ENCODE measurements at regions not wholly inside any gene's neighbourhood (a gene's known extent, or its start where the extent isn't known, plus 50 kb on each side); places are given as distances from the start of the nearest gene placed in this dataset.

GRCh38 chr2:220782609-220783113, 789.4 kb downstream of the EPHA4 start:
- Histone ChIP-seq H3K23ac (ENCODE audit: low read length in 2 of 2) (no peak overlapping the region), H4K91ac (ENCODE audit: low read length) (no peak overlapping the region), H3K18ac (ENCODE audit: low read depth in 1 of 2, low read length in 2 of 2) (no peak overlapping the region), H3K79me1 (replicated peaks; ENCODE audit: low read length, poor library complexity, severe bottlenecking) (no peaks in the 10 kb centered on the region), H4K8ac (ENCODE audit: low read length) (no peak overlapping the region), H2BK120ac (ENCODE audit: low read depth, low read length) (no peak overlapping the region), H2BK15ac (ENCODE audit: low read depth, poor library complexity, severe bottlenecking) (no peak overlapping the region), H3K27me3 (ENCODE audit: control insufficient read depth in 1 of 2, insufficient read depth in 1 of 2, low read length in 2 of 2) (no peaks in the 10 kb centered on the region), H2AK5ac (ENCODE audit: low read length, severe bottlenecking) (no peak overlapping the region), H2BK5ac (ENCODE audit: low read depth, low read length, poor library complexity, severe bottlenecking) (no peak overlapping the region), H2BK12ac (ENCODE audit: low read length in 2 of 2) (no peak overlapping the region), H3K14ac (ENCODE audit: low read length in 2 of 2) (no peak overlapping the region), H3K4ac (ENCODE audit: low read depth in 1 of 2, low read length in 2 of 2) (no peak overlapping the region), H3K4me2 (ENCODE audit: low read length, poor library complexity, severe bottlenecking) (no peak overlapping the region), H3K27ac (ENCODE audit: low read length, poor library complexity, severe bottlenecking) (no peak overlapping the region), H3K36me3 (ENCODE audit: control insufficient read depth in 1 of 2, insufficient read depth in 2 of 2, low read depth in 1 of 2, low read length in 2 of 2) (no peaks in the 10 kb centered on the region), H3K9ac (ENCODE audit: low read length) (no peak overlapping the region), H3K4me1 (ENCODE audit: control insufficient read depth, insufficient read depth, low read depth, low read length) (peaks cover 1% of the 10 kb centered on the region), H2AFZ (ENCODE audit: low read depth, low read length) (no peak overlapping the region), H3K4me3 (ENCODE audit: insufficient read depth in 1 of 2, low read depth in 1 of 2, low read length in 2 of 2) (no peak overlapping the region), H3K9me3 (ENCODE audit: control insufficient read depth, low read length) (peaks cover 5% of the 10 kb centered on the region)
- 87% methylated on average over 5 of the region's 5 CpGs for WGBS
- no peak for DNase-seq

DNA sequence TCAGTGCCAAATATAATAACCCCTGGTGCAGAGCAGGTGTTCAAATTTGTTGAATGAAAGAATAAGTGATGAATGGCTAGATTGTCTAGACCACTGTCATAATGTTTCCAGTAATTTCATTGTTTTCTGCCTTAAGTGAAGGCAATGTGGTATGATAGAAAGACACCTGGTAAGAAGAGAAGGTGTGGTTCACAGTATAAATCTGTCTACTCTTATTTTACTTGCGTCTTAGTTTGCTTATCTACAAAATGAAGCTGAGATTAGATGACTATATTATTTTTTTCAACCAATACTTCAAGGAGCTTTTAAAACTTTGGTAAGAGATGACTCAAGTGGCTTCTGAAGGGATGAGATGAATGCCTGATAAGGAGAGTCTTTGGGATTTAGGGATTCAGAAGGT, 788.4 kb downstream of the EPHA4 start:
- no peak overlapping the region for H4K91ac ChIP-seq (ENCODE audit: low read length)
- no peak overlapping the region for H2AK5ac ChIP-seq (ENCODE audit: low read length, severe bottlenecking)
- H3K36me3 ChIP-seq (ENCODE audit: control insufficient read depth in 1 of 2, insufficient read depth in 2 of 2, low read depth in 1 of 2, low read length in 2 of 2) = no peaks in the 10 kb centered on the region
- DNase-seq = no peak
- no CpG with 5 or more reads among the region's 1 CpG for WGBS
- H3K9ac ChIP-seq (ENCODE audit: low read length) = no peak overlapping the region
- H3K4ac ChIP-seq (ENCODE audit: low read depth in 1 of 2, low read length in 2 of 2) = no peak overlapping the region
- peaks cover 2% of the 10 kb centered on the region for H3K9me3 ChIP-seq (ENCODE audit: control insufficient read depth, low read length)
- H4K8ac ChIP-seq (ENCODE audit: low read length) = no peak overlapping the region
- H2BK120ac ChIP-seq (ENCODE audit: low read depth, low read length) = no peak overlapping the region
- no peak overlapping the region for H2BK5ac ChIP-seq (ENCODE audit: low read depth, low read length, poor library complexity, severe bottlenecking)
- no peak overlapping the region for H3K4me3 ChIP-seq (ENCODE audit: insufficient read depth in 1 of 2, low read depth in 1 of 2, low read length in 2 of 2)
- no peak overlapping the region for H3K27ac ChIP-seq (ENCODE audit: low read length, poor library complexity, severe bottlenecking)
- H3K79me1 ChIP-seq (replicated peaks; ENCODE audit: low read length, poor library complexity, severe bottlenecking) = no peaks in the 10 kb centered on the region
- no peak overlapping the region for H2BK12ac ChIP-seq (ENCODE audit: low read length in 2 of 2)
- no peak overlapping the region for H3K14ac ChIP-seq (ENCODE audit: low read length in 2 of 2)
- H3K18ac ChIP-seq (ENCODE audit: low read depth in 1 of 2, low read length in 2 of 2) = no peak overlapping the region
- no peak overlapping the region for H3K4me2 ChIP-seq (ENCODE audit: low read length, poor library complexity, severe bottlenecking)
- H3K27me3 ChIP-seq (ENCODE audit: control insufficient read depth in 1 of 2, insufficient read depth in 1 of 2, low read length in 2 of 2) = no peaks in the 10 kb centered on the region
- peaks cover 1% of the 10 kb centered on the region for H3K4me1 ChIP-seq (ENCODE audit: control insufficient read depth, insufficient read depth, low read depth, low read length)
- no peak overlapping the region for H3K23ac ChIP-seq (ENCODE audit: low read length in 2 of 2)
- no peak overlapping the region for H2AFZ ChIP-seq (ENCODE audit: low read depth, low read length)
- H2BK15ac ChIP-seq (ENCODE audit: low read depth, poor library complexity, severe bottlenecking) = no peak overlapping the region

GRCh38 chr2:220785178-220785577, 786.9 kb downstream of the EPHA4 start:
- no peak overlapping the region for H2BK5ac ChIP-seq (ENCODE audit: low read depth, low read length, poor library complexity, severe bottlenecking)
- H3K4me3 ChIP-seq (ENCODE audit: insufficient read depth in 1 of 2, low read depth in 1 of 2, low read length in 2 of 2) = no peak overlapping the region
- H3K9ac ChIP-seq (ENCODE audit: low read length) = no peak overlapping the region
- no peaks in the 10 kb centered on the region for H3K9me3 ChIP-seq (ENCODE audit: control insufficient read depth, low read length)
- H2BK12ac ChIP-seq (ENCODE audit: low read length in 2 of 2) = no peak overlapping the region
- H2AK5ac ChIP-seq (ENCODE audit: low read length, severe bottlenecking) = no peak overlapping the region
- H3K36me3 ChIP-seq (ENCODE audit: control insufficient read depth in 1 of 2, insufficient read depth in 2 of 2, low read depth in 1 of 2, low read length in 2 of 2) = no peaks in the 10 kb centered on the region
- DNase-seq = no peak
- no peak overlapping the region for H3K27ac ChIP-seq (ENCODE audit: low read length, poor library complexity, severe bottlenecking)
- H3K23ac ChIP-seq (ENCODE audit: low read length in 2 of 2) = no peak overlapping the region
- H3K4ac ChIP-seq (ENCODE audit: low read depth in 1 of 2, low read length in 2 of 2) = no peak overlapping the region
- H3K18ac ChIP-seq (ENCODE audit: low read depth in 1 of 2, low read length in 2 of 2) = no peak overlapping the region
- H2BK15ac ChIP-seq (ENCODE audit: low read depth, poor library complexity, severe bottlenecking) = no peak overlapping the region
- no peak overlapping the region for H4K8ac ChIP-seq (ENCODE audit: low read length)
- H3K14ac ChIP-seq (ENCODE audit: low read length in 2 of 2) = no peak overlapping the region
- 100% methylated on average over 2 of the region's 4 CpGs for WGBS
- no peak overlapping the region for H3K4me2 ChIP-seq (ENCODE audit: low read length, poor library complexity, severe bottlenecking)
- no peak overlapping the region for H4K91ac ChIP-seq (ENCODE audit: low read length)
- no peak overlapping the region for H2AFZ ChIP-seq (ENCODE audit: low read depth, low read length)
- peaks cover 1% of the 10 kb centered on the region for H3K4me1 ChIP-seq (ENCODE audit: control insufficient read depth, insufficient read depth, low read depth, low read length)
- no peak overlapping the region for H2BK120ac ChIP-seq (ENCODE audit: low read depth, low read length)
- no peaks in the 10 kb centered on the region for H3K79me1 ChIP-seq (replicated peaks; ENCODE audit: low read length, poor library complexity, severe bottlenecking)
- H3K27me3 ChIP-seq (ENCODE audit: control insufficient read depth in 1 of 2, insufficient read depth in 1 of 2, low read length in 2 of 2) = no peaks in the 10 kb centered on the region

- no peaks in the 10 kb centered on the region for H3K9me3 ChIP-seq (ENCODE audit: control insufficient read depth, low read length)
- H3K36me3 ChIP-seq (ENCODE audit: control insufficient read depth in 1 of 2, insufficient read depth in 2 of 2, low read depth in 1 of 2, low read length in 2 of 2) = no peaks in the 10 kb centered on the region
- no peak overlapping the region for H3K4ac ChIP-seq (ENCODE audit: low read depth in 1 of 2, low read length in 2 of 2)
- H3K4me3 ChIP-seq (ENCODE audit: insufficient read depth in 1 of 2, low read depth in 1 of 2, low read length in 2 of 2) = no peak overlapping the region
- H2BK12ac ChIP-seq (ENCODE audit: low read length in 2 of 2) = no peak overlapping the region
- no peak overlapping the region for H4K8ac ChIP-seq (ENCODE audit: low read length)
- WGBS = 89% methylated on average over 5 of the region's 5 CpGs
- no peaks in the 10 kb centered on the region for H3K27me3 ChIP-seq (ENCODE audit: control insufficient read depth in 1 of 2, insufficient read depth in 1 of 2, low read length in 2 of 2)
- no peak overlapping the region for H2BK120ac ChIP-seq (ENCODE audit: low read depth, low read length)
- H3K9ac ChIP-seq (ENCODE audit: low read length) = no peak overlapping the region
- no peak overlapping the region for H3K4me2 ChIP-seq (ENCODE audit: low read length, poor library complexity, severe bottlenecking)
- H4K91ac ChIP-seq (ENCODE audit: low read length) = no peak overlapping the region
- H2BK15ac ChIP-seq (ENCODE audit: low read depth, poor library complexity, severe bottlenecking) = no peak overlapping the region
- no peaks in the 10 kb centered on the region for H3K4me1 ChIP-seq (ENCODE audit: control insufficient read depth, insufficient read depth, low read depth, low read length)
- H3K14ac ChIP-seq (ENCODE audit: low read length in 2 of 2) = no peak overlapping the region
- H3K79me1 ChIP-seq (replicated peaks; ENCODE audit: low read length, poor library complexity, severe bottlenecking) = no peaks in the 10 kb centered on the region
- H2BK5ac ChIP-seq (ENCODE audit: low read depth, low read length, poor library complexity, severe bottlenecking) = no peak overlapping the region
- DNase-seq = no peak
- no peak overlapping the region for H3K18ac ChIP-seq (ENCODE audit: low read depth in 1 of 2, low read length in 2 of 2)
- H2AFZ ChIP-seq (ENCODE audit: low read depth, low read length) = no peak overlapping the region
- H3K23ac ChIP-seq (ENCODE audit: low read length in 2 of 2) = no peak overlapping the region
- H3K27ac ChIP-seq (ENCODE audit: low read length, poor library complexity, severe bottlenecking) = no peak overlapping the region
- no peak overlapping the region for H2AK5ac ChIP-seq (ENCODE audit: low read length, severe bottlenecking)
Observed at GRCh38 chr2:220786216-220786615, 785.9 kb downstream of the EPHA4 start.

Data from mesenchymal stem cell (in vitro differentiated cells and primary cell).